ENCODE measurements at regions not wholly inside any gene's neighbourhood (a gene's known extent, or its start where the extent isn't known, plus 50 kb on each side); places are given as distances from the start of the nearest gene placed in this dataset.

DNA sequence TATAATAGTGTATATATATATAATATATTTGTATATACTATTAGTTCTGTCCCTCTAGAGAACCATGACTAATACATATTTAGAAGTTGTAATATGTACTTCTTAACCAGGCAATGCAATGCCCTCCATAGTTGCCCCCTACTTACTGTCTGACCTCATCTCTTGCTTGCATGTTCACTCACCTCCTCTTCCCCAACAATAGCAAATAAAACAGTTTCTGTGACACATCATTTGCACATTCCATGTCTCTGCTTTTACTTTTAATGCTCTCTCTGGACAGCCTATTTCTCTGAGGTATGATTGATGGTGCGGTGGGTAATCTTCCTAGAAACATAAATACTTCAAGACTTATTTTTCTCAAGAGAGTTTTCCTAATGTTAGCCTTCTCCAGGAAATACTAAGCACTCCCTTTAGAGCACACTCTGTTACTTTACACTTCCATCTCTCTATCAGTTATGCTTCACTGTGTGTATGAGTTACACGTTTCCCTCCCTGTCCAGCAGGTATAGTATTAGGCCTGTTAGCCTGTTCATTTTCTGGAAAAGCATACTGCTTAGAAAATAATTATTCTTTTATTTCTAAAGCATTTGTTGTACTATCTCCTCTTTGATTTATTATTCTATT is 295.6 kb upstream of the LRATD1 start:
- DNase-seq (ENCODE audit: low read depth): no peak

- DNase-seq (ENCODE audit: low read depth): no peak
Observed at GRCh38 chr2:14340703-14341102, 291.8 kb upstream of the LRATD1 start.

DNA sequence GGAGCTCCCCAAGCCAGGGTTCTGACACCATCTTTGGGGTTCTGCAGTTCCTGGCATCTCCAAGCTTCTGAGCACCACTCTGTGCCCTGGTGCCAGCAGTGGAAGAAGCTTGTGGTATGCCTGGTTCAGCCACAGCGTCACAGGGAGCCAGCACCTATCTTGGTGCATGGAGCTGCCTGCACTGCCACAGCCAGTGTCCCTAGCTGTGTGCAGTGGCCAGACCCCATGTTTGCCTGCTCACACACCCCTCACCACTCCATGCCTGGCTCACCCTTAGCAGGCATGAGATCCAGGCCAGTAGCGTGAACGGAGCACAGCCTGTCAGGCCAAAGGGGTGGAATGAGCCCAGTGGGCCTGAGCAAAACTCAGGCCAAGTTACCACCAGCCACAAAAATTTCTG is 290.2 kb upstream of the LRATD1 start:
- no peak for DNase-seq (ENCODE audit: low read depth)

GRCh38 chr2:14344355-14344754 is 288.2 kb upstream of the LRATD1 start:
- DNase-seq (ENCODE audit: low read depth): no peak

GRCh38 chr2:14348247-14348646 is 284.3 kb upstream of the LRATD1 start:
- DNase-seq (ENCODE audit: low read depth): no peak

GRCh38 chr2:14350856-14351255 is 281.7 kb upstream of the LRATD1 start:
- no peak for DNase-seq (ENCODE audit: low read depth)

GRCh38 chr2:14352067-14352466 is 280.4 kb upstream of the LRATD1 start:
- no peak for DNase-seq (ENCODE audit: low read depth)

DNA sequence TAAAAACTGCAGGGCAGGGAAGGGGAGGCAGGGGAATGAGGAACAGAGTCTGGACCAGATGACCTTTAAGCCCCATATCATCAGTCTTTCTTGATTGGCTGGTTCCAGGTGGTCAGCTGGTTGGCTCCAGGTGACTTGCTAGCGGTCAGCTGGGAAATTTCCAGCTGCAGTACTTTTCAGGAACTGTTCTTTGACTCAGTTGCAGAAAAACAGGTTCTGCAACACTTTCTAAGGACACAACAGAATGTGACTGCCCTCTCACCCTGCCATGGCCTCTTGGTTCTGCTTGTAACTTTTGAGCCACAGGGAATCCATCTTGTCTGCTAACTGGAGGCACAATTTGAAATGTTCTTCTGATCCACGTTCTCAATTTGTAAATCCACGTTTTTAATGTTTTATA is 278.3 kb upstream of the LRATD1 start:
- no peak for DNase-seq (ENCODE audit: low read depth)

DNA sequence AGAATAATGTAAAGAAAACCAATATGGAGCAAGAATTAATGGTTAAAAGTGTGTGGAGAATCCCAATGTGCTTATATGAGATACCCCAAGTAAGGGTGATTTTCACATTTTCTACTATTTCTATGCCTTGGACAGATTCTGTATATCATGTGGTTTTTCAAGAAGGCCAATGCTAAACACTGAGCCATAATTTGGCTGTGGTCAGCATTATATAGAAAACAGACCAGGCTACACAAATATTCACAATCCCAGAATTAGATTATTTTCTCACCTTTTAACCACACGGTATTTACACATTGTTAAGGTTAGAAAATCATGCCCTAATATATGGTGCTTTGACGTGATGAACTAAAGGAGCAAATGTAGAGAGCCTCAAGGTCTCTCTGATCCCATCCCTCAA is 277.4 kb upstream of the LRATD1 start:
- no peak for DNase-seq (ENCODE audit: low read depth)

- DNase-seq (ENCODE audit: low read depth): no peak
Observed at GRCh38 chr2:14358339-14358738, 274.2 kb upstream of the LRATD1 start.

DNA sequence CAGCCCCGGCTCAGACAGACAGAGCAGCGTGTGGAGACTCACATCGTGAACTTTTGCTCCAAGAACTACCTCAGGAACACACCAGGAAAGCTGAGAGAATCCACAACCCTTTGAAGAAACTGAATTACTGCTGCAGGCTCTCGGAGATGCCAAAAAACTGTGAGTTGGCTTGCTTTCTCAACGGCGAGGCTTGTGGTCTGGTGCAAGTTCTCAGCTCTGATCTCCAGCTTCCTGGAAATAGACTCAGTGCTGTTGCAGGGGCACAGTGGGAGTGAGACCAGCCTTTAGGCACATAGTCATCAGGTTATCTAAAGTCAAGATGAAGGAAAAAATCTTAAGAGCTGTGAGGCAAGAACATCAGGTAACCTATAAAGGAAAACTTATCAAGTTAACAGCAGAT is 273.7 kb upstream of the LRATD1 start:
- no peak for DNase-seq (ENCODE audit: low read depth)

DNA sequence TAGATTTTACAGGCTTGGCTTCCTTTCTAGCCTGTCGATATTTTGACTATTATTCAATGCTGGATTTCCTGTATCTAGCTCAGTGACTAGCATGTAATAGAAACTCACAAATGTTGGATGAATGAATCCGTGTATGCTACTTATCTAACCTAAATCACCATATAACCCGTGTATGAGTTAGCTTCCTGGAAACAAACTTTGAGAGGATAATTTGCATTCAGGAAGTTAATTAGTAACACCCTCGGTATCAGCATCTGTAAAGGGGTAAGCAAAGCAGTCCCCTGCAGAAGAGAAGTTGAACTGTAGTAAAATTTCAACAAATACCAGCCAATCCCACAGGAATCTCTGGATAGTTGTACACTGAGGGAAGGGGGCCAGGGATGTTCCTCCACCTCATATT is 269.4 kb upstream of the LRATD1 start:
- no peak for DNase-seq (ENCODE audit: low read depth)

- no peak for DNase-seq (ENCODE audit: low read depth)
Observed at GRCh38 chr2:14363976-14364375, 268.5 kb upstream of the LRATD1 start.

DNA sequence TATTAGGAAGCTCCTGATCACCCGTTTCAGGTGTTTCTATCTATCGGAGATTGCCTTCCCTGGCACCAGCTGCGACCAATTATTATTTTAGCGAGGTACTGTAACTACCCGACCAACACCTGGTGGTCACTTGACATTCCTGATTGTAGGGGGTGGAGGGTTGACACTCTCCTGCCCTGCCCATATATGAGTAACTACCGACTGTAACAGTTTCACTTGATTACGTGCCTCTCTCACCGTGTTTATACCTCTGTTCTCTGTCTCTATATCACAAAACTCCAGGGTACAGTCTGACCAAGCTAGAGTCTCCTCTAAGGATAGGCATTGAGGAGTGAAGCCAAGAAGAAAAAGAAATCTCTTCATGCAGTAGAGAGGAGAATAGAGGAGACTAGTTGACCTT is 268.0 kb upstream of the LRATD1 start:
- no peak for DNase-seq (ENCODE audit: low read depth)

DNA sequence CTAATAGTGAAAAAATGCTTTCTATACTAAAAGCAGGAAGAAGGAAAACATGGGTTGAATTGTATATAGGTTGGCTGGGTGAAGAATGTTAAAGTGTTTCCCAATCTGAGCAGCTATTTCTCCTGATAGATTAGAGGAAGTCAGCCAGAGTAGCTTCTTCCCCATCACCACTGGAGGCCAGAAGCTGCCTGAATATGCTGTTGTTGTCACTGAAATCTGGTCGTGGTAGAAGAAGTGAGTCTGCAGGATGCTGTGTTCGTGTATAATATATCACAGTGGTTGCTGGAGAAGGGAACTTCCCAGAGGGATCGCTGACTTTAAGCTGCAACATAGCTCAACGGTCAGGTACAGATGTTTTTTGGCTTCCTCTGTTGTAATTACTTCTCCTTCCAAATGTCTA is 247.5 kb upstream of the LRATD1 start:
- no peak for DNase-seq (ENCODE audit: low read depth)

GRCh38 chr2:14387332-14387731 is 245.2 kb upstream of the LRATD1 start:
- no peak for DNase-seq (ENCODE audit: low read depth)

DNA sequence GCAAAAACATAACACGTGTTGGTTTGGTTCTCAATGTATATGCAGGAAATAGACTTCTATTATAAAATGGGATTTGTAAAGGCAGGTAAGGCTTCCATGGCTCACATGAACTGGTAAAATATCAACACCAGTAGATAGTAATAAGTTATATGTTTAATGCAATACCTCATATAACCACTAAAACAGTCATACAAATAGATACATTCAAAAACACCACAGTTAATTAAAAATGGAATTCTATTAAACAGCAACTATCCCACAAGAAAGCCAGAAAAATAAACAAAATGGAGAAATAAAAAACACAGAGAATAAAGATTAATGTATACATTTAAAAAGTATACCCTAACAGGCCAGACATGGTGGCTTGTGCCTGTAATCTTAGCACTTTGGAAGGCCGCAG is 243.8 kb upstream of the LRATD1 start:
- DNase-seq (ENCODE audit: low read depth): no peak

DNA sequence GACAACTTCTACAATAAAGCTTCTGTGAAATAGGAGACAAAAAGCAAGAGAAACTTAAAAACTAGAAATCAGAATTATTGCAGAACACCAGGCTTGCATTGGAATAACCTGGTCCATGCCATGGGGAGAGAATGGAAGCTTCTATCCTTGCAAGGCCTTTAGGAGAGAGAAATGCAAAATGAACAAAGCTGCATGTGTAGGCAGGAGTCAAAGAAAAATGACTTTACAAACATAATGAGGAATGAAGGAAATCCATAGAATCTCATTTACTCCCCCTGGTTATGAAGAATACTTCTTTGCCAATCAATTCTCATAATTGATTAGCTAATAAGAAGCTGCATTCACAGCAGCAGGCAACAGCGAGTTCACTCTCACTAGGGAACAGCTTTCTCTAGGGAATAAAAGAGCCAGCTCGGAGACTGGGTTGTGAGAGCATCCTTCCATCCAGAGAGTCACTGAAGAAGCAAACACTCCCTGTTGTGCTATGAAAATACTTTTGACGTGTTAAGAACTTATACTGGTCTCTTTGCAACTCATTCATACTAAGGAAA is 235.9 kb upstream of the LRATD1 start:
- no peak for DNase-seq (ENCODE audit: low read depth)

- no peak for DNase-seq (ENCODE audit: low read depth)
Observed at GRCh38 chr2:14398641-14399040, 233.9 kb upstream of the LRATD1 start.

DNA sequence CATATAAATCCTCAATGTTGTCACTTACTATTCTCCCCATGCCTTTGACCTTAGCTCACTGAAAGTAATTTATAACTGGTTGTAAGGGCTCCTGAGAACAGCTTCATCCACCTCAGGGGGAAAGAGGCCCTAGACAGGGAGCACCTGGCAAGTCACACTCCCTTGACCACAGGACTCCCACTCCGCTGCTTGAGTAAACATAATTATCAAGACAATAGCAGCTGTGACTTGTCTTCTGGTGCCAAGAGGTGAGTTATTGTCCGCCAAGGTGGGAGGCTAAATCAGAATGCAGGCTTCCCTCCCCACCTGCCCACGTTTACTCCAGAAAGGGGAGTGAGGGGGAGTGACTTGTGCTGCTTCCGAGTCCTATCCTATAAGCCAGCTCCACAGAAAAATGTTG is 230.6 kb upstream of the LRATD1 start:
- no peak for DNase-seq (ENCODE audit: low read depth)

DNA sequence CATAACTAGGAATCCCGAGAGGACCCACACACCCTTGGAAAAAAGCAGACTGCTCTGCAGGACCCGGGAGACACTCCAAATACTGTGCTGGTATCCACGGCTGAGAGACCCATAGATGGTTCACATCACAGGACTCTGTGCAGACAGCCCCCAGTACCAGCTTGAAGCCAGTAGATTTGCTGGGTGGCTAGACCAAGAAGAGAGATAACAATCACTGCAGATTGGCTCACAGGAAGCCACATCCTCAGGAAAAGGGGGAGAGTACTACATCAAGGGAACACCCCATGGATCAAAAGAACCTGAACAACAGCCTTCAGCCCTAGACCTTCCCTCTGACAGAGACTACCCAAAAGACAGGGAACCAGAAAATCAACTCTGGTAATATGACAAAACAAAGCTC is 223.8 kb upstream of the LRATD1 start:
- no peak for DNase-seq (ENCODE audit: low read depth)

DNA sequence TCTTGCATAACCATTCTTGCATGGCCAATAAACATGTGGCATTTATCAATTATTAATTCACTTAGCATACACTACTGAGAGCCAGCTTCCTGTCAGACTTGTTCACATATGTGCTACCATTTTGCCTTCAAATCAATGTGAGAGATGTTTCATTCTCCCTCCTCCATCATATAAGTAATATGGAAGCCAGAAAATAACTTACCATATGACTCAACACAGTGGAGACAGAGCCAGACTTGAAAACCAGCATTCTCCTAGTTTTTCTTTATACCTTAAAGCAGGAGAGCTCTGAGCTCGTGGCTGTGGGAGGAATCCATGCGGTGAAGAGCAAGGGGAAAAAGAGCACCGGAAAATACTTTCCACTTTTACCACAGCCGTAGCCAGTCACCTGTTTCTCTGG is 215.0 kb upstream of the LRATD1 start:
- no peak for DNase-seq (ENCODE audit: low read depth)

DNA sequence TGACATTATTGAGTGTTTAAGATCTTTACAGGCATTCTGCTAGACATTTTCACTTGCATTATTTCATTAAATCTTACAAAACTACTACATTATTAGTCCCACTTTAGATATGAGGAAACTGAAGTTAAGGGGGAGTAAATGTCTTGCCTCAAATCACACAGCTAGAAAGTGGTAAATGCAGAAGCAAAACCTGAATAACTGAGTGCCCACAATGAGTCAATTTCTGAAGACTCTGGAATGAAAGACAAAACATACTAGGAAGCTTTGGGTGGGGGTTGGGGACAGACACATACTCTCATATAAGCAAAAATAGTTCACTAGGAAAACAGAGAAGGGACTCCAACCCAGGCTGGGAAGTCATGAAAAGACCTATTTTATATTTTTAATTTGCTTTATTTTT is 214.4 kb upstream of the LRATD1 start:
- no peak for DNase-seq (ENCODE audit: low read depth)

GRCh38 chr2:14420851-14421250 is 211.7 kb upstream of the LRATD1 start:
- no peak for DNase-seq (ENCODE audit: low read depth)

Data from Daoy (cell line).